ENCODE measurements at regions not wholly inside any gene's neighbourhood (a gene's known extent, or its start where the extent isn't known, plus 50 kb on each side); places are given as distances from the start of the nearest gene placed in this dataset.

DNA sequence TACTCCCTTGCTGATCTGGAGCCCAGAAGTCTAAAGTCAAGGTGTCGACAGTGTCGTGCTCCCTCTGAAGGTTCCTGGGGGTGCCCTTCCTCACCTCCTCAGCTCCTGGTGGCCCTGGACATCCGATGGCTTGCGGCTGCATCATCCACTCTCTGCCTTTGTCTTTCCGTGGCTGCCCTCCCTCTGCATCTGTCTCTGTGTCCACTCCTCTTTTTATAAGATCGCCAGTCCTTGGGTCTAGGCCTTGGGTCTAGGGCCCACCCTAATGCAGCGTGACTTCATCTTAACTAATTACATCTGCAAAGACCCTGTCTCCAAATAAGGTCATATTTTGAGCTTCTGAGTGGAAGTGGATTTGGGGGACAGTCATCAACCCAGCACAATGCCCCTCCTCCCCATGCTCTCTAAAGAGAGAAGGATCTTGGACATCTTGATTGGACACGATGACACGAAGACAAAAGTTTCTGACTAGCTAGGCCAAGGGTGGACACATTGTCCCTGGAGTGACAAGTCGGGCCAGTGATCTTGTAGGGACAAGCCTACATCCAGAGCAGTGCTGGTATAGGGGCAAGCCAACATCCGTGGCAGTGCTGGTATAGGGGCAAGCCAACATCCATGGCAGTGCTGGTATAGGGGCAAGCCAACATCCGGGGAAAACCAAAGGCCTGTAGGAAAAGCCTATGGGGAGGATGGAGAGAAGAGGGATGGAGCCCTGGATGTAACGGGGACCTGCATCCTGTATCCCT is 93.9 kb upstream of the DIO3 start:
- TF ChIP-seq, protein P1, sequence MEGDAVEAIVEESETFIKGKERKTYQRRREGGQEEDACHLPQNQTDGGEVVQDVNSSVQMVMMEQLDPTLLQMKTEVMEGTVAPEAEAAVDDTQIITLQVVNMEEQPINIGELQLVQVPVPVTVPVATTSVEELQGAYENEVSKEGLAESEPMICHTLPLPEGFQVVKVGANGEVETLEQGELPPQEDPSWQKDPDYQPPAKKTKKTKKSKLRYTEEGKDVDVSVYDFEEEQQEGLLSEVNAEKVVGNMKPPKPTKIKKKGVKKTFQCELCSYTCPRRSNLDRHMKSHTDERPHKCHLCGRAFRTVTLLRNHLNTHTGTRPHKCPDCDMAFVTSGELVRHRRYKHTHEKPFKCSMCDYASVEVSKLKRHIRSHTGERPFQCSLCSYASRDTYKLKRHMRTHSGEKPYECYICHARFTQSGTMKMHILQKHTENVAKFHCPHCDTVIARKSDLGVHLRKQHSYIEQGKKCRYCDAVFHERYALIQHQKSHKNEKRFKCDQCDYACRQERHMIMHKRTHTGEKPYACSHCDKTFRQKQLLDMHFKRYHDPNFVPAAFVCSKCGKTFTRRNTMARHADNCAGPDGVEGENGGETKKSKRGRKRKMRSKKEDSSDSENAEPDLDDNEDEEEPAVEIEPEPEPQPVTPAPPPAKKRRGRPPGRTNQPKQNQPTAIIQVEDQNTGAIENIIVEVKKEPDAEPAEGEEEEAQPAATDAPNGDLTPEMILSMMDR (IDR thresholded peaks at IDR 0.05; ENCODE audit: low read depth, low read length), result no peak

DNA sequence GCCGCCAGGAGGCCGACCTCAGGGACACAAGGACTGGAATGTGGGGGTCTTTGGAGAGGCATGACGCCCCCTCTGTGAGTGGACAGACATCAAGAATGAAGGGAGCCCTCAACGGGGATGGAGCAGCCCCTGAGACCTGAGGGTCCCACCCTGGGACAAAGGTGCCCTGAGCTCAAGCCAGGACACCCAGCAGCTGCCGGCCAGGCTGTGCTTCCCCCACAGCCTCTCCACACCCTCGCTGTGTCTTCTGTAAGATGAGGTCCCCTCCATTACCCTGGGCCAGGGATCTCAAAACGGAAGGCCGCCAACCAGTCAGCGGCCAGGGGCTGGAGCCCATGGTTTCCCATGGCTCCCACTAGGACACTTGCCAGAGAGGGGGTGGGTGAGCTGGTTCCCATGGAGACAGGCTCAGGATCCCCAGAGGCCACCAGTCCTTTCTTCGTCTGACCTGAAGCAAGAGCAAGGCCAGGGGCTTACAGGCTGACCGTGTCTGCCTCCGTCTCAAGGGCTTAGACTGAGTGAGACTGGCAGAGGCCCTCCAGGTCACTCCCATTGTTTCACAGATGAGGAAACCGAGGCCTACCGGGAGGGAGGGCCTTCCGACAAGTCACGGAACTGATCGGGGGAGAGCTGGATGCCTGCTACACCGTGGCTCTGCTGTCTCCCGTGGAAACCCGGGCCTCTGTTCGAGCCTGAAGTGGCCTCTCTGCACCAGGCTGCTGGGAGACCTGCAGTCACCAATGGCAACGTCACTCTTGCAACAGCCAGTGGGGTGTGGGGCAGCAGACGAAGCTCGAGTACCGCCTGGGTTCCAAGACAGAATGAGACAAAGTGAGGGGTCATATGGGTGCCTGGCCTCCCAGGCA is 91.7 kb upstream of the DIO3 start:
- TF ChIP-seq, protein P1 (IDR thresholded peaks at IDR 0.05; ENCODE audit: low read depth, low read length), result no peak
- no peak for DNase-seq (ENCODE audit: extremely low read depth, low read depth)

More for the DNA sequence above, 93.9 kb upstream of the DIO3 start:
- DNase-seq (ENCODE audit: extremely low read depth, low read depth), result no peak

DNA sequence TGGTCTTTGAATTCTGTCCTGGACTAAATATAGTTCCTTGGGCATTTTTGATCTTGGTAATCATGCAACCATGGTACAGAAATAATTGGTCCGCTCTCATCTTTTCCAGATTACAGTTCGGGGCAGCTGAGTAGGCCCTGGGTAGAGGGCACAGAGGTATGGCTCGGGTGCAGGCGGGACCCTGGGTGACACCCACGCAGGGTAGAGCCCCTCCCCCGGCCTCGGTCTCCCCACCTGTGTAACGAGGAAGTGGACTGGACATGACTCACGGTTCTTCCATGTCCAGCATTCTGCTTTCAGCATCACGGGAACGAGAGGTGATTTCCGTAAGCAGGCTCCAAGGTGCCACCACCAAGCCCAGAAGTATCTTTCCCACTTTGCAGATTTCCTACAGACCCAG is 91.0 kb upstream of the DIO3 start:
- TF ChIP-seq, protein P1 (IDR thresholded peaks at IDR 0.05; ENCODE audit: low read depth, low read length), result no peak
- DNase-seq (ENCODE audit: extremely low read depth, low read depth), result no peak

DNA sequence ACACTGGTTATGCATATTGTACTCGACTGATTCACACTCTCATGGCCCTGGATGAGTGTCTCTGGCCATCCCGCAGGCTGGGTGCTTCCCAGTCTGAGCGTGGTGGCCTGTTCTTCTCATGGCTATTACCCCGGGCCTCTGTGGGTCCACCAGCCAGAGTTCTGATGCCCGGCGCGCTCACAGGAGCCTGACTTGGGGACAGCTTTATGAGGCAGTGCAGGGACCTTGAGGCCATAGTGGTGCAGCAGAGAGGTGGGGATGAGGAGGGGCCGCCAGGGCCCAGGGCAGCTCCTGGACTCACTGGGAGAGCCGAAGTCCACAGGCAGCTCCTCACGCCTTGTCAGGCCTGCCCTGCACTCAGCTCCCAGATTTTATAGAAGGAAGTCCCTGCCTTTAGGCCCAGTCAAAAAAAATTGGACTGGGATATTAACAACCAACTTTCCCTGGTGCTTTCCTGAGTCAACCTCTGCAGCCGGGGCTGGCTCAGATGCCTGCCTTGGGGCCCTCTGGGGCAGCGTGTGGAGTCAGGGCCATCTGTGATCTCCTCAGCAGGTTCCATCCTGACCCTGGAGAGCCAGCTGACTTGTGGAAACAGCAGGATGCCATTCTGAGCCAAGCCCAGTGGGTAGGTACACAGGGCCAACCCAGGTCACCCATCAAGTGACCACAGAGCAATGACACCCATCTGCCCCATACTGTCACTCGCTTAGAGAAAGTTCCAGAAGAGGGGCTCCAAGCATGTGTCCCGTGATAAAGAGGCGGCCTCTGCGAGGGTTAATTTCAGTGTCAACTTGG is 89.4 kb upstream of the DIO3 start:
- TF ChIP-seq, protein P1 (IDR thresholded peaks at IDR 0.05; ENCODE audit: low read depth, low read length), result no peak
- no peak for DNase-seq (ENCODE audit: extremely low read depth, low read depth)

DNA sequence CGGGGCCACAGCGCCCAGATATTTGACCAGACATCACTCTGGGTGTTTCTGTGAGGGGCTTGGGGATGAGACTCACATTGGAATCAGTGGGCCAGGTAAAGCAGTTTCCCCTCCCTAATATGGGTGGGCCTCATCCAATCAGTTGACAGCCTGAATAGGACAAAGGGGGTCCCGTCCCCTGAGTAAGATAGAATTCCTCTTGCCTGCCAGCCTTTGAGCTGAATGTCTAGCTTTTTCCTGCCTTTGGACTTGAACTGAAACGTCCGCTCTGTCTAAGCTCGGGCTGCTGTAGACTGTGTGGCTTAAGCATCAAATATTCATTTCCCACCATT is 88.8 kb upstream of the DIO3 start:
- DNase-seq (ENCODE audit: extremely low read depth, low read depth), result no peak
- TF ChIP-seq, protein P1 (IDR thresholded peaks at IDR 0.05; ENCODE audit: low read depth, low read length), result no peak

DNA sequence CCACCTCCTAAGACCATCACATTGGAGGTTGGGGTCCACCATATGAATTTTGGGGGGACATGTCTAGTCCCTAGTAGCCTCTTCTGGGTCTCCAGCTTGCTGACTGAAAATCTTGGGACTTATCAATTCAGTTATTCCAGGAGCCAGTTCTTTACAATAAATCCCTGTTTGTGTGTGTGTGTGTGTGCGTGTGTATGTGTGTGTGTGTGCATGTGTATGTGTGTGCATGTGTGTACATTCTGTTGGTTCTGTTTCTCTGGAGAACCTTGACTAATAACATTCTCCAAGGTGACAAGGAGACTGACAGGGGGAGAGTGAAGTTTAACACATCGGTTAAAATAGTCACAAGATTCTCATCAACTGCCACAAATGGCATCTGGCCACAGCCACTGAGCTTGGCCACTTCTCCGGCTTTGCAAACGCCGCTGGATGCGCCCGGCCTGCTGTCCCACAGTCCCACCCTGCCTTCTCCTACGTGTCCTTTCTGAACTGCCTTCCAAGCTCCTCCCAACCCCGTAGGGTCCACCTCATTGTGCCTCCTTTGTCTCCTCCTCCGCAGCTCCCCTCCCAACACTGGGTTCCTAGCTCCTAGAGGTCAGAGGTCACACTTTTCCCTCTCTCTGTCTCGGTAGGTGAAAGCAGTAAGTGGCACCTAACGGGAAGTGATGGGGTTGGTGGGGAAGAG is 88.1 kb upstream of the DIO3 start:
- DNase-seq (ENCODE audit: extremely low read depth, low read depth), result no peak
- TF ChIP-seq, protein P1 (IDR thresholded peaks at IDR 0.05; ENCODE audit: low read depth, low read length), result no peak

All from AG09319 (cell line).